Neural cell (in vitro differentiated cells): ENCODE measurements at regions not wholly inside any gene's neighbourhood (a gene's known extent, or its start where the extent isn't known, plus 50 kb on each side); places are given as distances from the start of the nearest gene placed in this dataset.

ENCODE experiments used
- H2AFZ ChIP-seq: fragments of 200-600, 300-800 bp; sonication (generic), shearing (Covaris generic); 2 replicates; pipeline ENCODE4 v1.6.0; 2014; ENCODE audit warnings: low read depth, mild to moderate bottlenecking, antibody characterized with exemption, low read length, moderate library complexity
- H3F3A ChIP-seq: fragments of 200-600 bp; shearing (Covaris generic); 2 replicates; pipeline ENCODE4 v1.6.1; 2016; ENCODE audit warnings: mild to moderate bottlenecking, moderate library complexity, mixed read lengths, antibody characterized with exemption, low read length; ENCODE audit not compliant: insufficient read depth, poor library complexity, severe bottlenecking
- H3K27ac ChIP-seq: fragments of 200-600, 300-800 bp; sonication (generic), shearing (Covaris generic); 2 replicates; pipeline ENCODE4 v1.5.1; 2014; ENCODE audit warnings: mild to moderate bottlenecking, low read length, moderate library complexity
- H3K27me3 ChIP-seq: fragments of 300-800, 200-600 bp; sonication (generic), shearing (Covaris generic); 2 replicates; pipeline ENCODE4 v1.6.0; 2014; ENCODE audit warnings: mild to moderate bottlenecking, low read depth, low read length, moderate library complexity; ENCODE audit not compliant: insufficient read depth
- H3K36me3 ChIP-seq: fragments of 300-800, 200-600 bp; sonication (generic), shearing (Covaris generic); 2 replicates; pipeline ENCODE4 v1.5.1; 2014; ENCODE audit warnings: mild to moderate bottlenecking, antibody characterized with exemption, low read length, moderate library complexity; ENCODE audit not compliant: insufficient read depth
- H3K4me2 ChIP-seq: fragments of 300-800, 200-600 bp; sonication (generic), shearing (Covaris generic); 2 replicates; pipeline ENCODE4 v1.6.0; 2014; ENCODE audit warnings: mild to moderate bottlenecking, low read length
- H3K4me3 ChIP-seq: fragments of 300-800, 200-600 bp; sonication (generic), shearing (Covaris generic); 2 replicates; pipeline ENCODE4 v1.5.1; 2014; ENCODE audit warnings: mild to moderate bottlenecking, low read length, moderate library complexity
- H3K79me2 ChIP-seq: fragments of 200-600 bp; shearing (Covaris generic); replicated peaks from 2 replicates; pipeline ENCODE4 v1.6.0; 2014; ENCODE audit warnings: mild to moderate bottlenecking, low read length, moderate library complexity; ENCODE audit not compliant: insufficient read depth
- H3K9ac ChIP-seq: fragments of 300-800, 200-600 bp; sonication (generic), shearing (Covaris generic); 2 replicates; pipeline ENCODE4 v1.6.1; 2016; ENCODE audit warnings: mild to moderate bottlenecking, low read length, mixed read lengths
- H3K9me2 ChIP-seq: fragments of 200-600 bp; shearing (Covaris generic); 2 replicates; pipeline ENCODE4 v1.6.1; 2016; ENCODE audit warnings: mild to moderate bottlenecking, low read length, mixed read lengths; ENCODE audit not compliant: insufficient read depth
- H3K9me3 ChIP-seq: fragments of 200-600, 300-800 bp; sonication (generic), shearing (Covaris generic); 2 replicates; pipeline ENCODE4 v1.6.1; 2016; ENCODE audit warnings: mild to moderate bottlenecking, mixed run types, low read length, moderate library complexity, mixed read lengths
- H4K20me1 ChIP-seq: fragments of 200-600 bp; shearing (Covaris generic); 2 replicates; pipeline ENCODE4 v1.6.1; 2016; ENCODE audit warnings: mild to moderate bottlenecking, mixed run types; ENCODE audit not compliant: insufficient read depth
- EP300 ChIP-seq: fragments of 450-650 bp; conservative IDR thresholded peaks from 2 replicates; pipeline ENCODE4 v1.6.1; 2014; ENCODE audit warnings: antibody characterized with exemption, mild to moderate bottlenecking, moderate library complexity; ENCODE audit not compliant: poor library complexity, severe bottlenecking
- EZH2 ChIP-seq: fragments of 200-600, 300-800 bp; shearing (Covaris generic), sonication (generic); IDR thresholded peaks from 2 replicates; pipeline ENCODE4 v1.6.1; 2014; ENCODE audit warnings: antibody characterized with exemption, low read length, borderline replicate concordance, mild to moderate bottlenecking; ENCODE audit not compliant: insufficient read depth, poor library complexity, severe bottlenecking
- MXI1 ChIP-seq: fragments of 450-650 bp; conservative IDR thresholded peaks from 2 replicates; pipeline ENCODE4 v1.6.1; 2014; ENCODE audit warnings: antibody characterized with exemption, mild to moderate bottlenecking; ENCODE audit not compliant: poor library complexity, severe bottlenecking
- POLR2AphosphoS5 ChIP-seq: IDR thresholded peaks from 2 replicates; pipeline ENCODE4 v1.6.1; 2012
- RAD21 ChIP-seq: fragments of 450-650 bp; conservative IDR thresholded peaks from 2 replicates; pipeline ENCODE4 v1.6.1; 2014; ENCODE audit warnings: antibody characterized with exemption, mild to moderate bottlenecking, moderate library complexity
- SMC3 ChIP-seq: fragments of 450-650 bp; conservative IDR thresholded peaks from 2 replicates; pipeline ENCODE4 v1.6.1; 2014; ENCODE audit warnings: antibody characterized with exemption, mild to moderate bottlenecking, moderate library complexity; ENCODE audit not compliant: poor library complexity
- TAF1 ChIP-seq: IDR thresholded peaks from 2 replicates; pipeline ENCODE4 v1.6.1; 2012; ENCODE audit warnings: low read depth
- TF ChIP-seq, protein P1 (sequence below): IDR thresholded peaks from 2 replicates; pipeline ENCODE4 v1.6.1; 2012; ENCODE audit warnings: borderline replicate concordance
- TF ChIP-seq, protein P2 (sequence below): fragments of 450-650 bp; IDR thresholded peaks from 2 replicates; pipeline ENCODE4 v1.5.1; 2014; ENCODE audit warnings: antibody characterized with exemption, mild to moderate bottlenecking, moderate library complexity; ENCODE audit not compliant: poor library complexity, severe bottlenecking

DNA sequence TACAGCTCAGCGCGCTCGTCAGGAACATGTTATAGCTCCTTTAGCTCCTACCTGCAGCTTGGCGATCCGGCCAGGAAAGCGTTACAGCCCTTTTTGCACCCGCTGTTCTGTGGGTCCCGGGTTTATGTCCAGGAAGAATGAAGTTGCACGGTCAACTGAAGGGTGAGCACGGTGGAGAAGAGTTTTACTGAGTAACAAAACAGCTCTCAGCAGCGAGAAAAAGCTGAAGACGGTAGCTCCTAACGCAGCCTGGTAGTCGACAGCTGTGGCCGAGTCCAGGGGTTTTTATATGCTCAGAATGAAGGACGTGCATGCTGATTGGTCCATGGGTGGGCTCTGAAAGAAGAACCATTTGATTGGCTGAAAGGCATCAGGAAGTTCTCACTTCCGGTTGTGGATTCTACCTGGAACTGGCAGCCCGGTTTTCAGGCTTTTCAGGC, 1830.1 kb upstream of the NUDT12 start:
- no peak overlapping the region for H3K4me2 ChIP-seq
- no peak overlapping the region for H2AFZ ChIP-seq
- no peak overlapping the region for H3K9ac ChIP-seq
- no peaks in the 10 kb centered on the region for H3F3A ChIP-seq
- H3K36me3 ChIP-seq: no peaks in the 10 kb centered on the region
- H3K9me2 ChIP-seq: no peaks in the 10 kb centered on the region
- H3K4me3 ChIP-seq: no peak overlapping the region
- H3K79me2 ChIP-seq: no peaks in the 10 kb centered on the region
- no peak for TF ChIP-seq RAD21
- no peak for TF ChIP-seq MXI1
- TF ChIP-seq SMC3: no peak
- no peak for TF ChIP-seq TAF1
- TF ChIP-seq, protein P1, sequence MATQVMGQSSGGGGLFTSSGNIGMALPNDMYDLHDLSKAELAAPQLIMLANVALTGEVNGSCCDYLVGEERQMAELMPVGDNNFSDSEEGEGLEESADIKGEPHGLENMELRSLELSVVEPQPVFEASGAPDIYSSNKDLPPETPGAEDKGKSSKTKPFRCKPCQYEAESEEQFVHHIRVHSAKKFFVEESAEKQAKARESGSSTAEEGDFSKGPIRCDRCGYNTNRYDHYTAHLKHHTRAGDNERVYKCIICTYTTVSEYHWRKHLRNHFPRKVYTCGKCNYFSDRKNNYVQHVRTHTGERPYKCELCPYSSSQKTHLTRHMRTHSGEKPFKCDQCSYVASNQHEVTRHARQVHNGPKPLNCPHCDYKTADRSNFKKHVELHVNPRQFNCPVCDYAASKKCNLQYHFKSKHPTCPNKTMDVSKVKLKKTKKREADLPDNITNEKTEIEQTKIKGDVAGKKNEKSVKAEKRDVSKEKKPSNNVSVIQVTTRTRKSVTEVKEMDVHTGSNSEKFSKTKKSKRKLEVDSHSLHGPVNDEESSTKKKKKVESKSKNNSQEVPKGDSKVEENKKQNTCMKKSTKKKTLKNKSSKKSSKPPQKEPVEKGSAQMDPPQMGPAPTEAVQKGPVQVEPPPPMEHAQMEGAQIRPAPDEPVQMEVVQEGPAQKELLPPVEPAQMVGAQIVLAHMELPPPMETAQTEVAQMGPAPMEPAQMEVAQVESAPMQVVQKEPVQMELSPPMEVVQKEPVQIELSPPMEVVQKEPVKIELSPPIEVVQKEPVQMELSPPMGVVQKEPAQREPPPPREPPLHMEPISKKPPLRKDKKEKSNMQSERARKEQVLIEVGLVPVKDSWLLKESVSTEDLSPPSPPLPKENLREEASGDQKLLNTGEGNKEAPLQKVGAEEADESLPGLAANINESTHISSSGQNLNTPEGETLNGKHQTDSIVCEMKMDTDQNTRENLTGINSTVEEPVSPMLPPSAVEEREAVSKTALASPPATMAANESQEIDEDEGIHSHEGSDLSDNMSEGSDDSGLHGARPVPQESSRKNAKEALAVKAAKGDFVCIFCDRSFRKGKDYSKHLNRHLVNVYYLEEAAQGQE: no peak
- TF ChIP-seq POLR2AphosphoS5: no peak
- no peak for TF ChIP-seq EZH2
- no peak for TF ChIP-seq EP300
- H4K20me1 ChIP-seq: no peaks in the 10 kb centered on the region
- H3K9me3 ChIP-seq: no peaks in the 10 kb centered on the region
- H3K27ac ChIP-seq: no peak overlapping the region
- H3K27me3 ChIP-seq: no peaks in the 10 kb centered on the region

DNA sequence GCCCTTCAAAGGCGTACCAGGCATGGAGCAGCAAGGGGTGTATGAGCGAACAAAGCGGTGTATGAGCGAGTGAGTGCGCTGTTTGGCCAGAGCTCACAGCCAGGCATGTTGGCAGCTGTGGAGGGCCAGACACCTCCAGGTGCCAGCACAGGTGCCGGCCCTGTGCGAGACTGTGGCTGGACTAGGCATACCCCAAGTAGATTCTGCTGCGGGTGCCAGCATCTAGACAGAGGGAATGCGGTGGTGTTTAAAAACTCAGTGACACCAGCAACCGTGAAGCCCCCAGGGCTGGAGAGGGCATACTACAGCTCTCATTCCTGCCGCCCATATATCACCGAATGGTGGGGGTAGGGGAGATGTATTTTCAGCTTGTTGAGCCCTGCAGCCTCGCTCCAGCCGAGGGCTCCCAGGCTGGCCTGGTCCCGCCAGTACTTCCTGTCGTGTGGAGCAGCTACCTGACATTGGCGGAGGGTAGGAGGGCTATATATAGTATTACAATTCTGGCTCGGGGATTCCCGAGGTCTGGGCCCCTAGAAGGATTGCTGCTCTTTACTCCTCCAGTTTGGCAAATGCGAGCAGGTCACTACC, 1829.6 kb upstream of the NUDT12 start:
- TF ChIP-seq MXI1 (no peak), TAF1 (no peak), EP300 (no peak), POLR2AphosphoS5 (no peak)
- TF ChIP-seq, protein P2, sequence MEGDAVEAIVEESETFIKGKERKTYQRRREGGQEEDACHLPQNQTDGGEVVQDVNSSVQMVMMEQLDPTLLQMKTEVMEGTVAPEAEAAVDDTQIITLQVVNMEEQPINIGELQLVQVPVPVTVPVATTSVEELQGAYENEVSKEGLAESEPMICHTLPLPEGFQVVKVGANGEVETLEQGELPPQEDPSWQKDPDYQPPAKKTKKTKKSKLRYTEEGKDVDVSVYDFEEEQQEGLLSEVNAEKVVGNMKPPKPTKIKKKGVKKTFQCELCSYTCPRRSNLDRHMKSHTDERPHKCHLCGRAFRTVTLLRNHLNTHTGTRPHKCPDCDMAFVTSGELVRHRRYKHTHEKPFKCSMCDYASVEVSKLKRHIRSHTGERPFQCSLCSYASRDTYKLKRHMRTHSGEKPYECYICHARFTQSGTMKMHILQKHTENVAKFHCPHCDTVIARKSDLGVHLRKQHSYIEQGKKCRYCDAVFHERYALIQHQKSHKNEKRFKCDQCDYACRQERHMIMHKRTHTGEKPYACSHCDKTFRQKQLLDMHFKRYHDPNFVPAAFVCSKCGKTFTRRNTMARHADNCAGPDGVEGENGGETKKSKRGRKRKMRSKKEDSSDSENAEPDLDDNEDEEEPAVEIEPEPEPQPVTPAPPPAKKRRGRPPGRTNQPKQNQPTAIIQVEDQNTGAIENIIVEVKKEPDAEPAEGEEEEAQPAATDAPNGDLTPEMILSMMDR: no peak
- Histone ChIP-seq H3F3A (no peaks in the 10 kb centered on the region), H3K9me2 (no peaks in the 10 kb centered on the region), H3K27ac (no peak overlapping the region), H3K27me3 (no peaks in the 10 kb centered on the region), H3K79me2 (no peaks in the 10 kb centered on the region), H3K9me3 (no peaks in the 10 kb centered on the region), H3K4me3 (no peak overlapping the region), H3K36me3 (no peaks in the 10 kb centered on the region), H2AFZ (no peak overlapping the region), H3K9ac (no peak overlapping the region), H3K4me2 (no peak overlapping the region), H4K20me1 (no peaks in the 10 kb centered on the region)

DNA sequence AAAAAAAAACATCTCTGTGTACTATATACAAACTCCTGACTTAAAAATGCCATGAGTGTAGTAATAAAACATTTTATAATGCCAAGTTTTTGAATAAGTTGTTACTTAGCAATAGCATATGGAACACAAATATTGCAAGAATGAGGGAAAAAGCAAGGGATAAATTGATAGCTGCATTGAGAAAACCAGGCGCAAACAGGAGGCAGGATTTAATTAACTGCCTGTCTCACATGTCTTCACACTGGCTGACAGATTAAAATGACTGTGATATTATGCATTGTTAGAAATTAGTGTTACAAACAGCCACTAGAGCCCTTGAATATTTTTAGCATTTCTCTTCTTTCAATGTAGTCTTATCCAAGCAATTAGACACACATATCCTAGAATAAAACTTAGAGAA, 1817.5 kb upstream of the NUDT12 start:
- no peaks in the 10 kb centered on the region for H3K79me2 ChIP-seq
- H3K9me3 ChIP-seq: no peaks in the 10 kb centered on the region
- no peak overlapping the region for H3K27ac ChIP-seq
- no peaks in the 10 kb centered on the region for H3K9me2 ChIP-seq
- H3F3A ChIP-seq: no peaks in the 10 kb centered on the region
- H3K4me2 ChIP-seq: no peak overlapping the region
- TF ChIP-seq MXI1: no peak
- TF ChIP-seq EP300: no peak
- TF ChIP-seq RAD21: no peak
- TF ChIP-seq, protein P2: no peak
- no peak for TF ChIP-seq SMC3
- TF ChIP-seq, protein P1: no peak
- no peak for TF ChIP-seq TAF1
- TF ChIP-seq POLR2AphosphoS5: no peak
- no peak for TF ChIP-seq EZH2
- H2AFZ ChIP-seq: no peak overlapping the region
- no peak overlapping the region for H3K9ac ChIP-seq
- H3K27me3 ChIP-seq: no peaks in the 10 kb centered on the region
- no peak overlapping the region for H3K4me3 ChIP-seq
- H3K36me3 ChIP-seq: no peaks in the 10 kb centered on the region
- no peaks in the 10 kb centered on the region for H4K20me1 ChIP-seq
